ENCODE measurements at regions not wholly inside any gene's neighbourhood (a gene's known extent, or its start where the extent isn't known, plus 50 kb on each side); places are given as distances from the start of the nearest gene placed in this dataset.

DNA sequence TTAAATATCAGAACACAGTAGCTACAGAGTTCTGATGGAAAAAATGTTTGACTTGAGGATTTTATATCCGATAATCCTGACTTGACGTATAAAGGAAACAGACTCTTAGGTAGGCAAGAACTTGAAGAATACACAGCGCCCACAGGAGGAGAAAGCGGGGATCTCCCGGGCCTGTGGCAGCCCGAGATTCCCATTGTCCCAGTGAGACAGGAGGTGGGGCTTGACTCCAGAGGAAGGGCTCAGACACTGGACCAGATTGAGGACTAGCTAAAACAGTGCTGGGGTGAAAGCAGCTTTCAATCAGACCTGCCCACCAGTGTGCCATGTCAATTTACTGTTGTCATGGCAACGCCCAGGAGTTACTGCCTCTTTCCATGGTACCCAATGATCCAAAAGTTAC lies 51.1 kb upstream of the C14orf180 start:
- TF ChIP-seq, protein P1, sequence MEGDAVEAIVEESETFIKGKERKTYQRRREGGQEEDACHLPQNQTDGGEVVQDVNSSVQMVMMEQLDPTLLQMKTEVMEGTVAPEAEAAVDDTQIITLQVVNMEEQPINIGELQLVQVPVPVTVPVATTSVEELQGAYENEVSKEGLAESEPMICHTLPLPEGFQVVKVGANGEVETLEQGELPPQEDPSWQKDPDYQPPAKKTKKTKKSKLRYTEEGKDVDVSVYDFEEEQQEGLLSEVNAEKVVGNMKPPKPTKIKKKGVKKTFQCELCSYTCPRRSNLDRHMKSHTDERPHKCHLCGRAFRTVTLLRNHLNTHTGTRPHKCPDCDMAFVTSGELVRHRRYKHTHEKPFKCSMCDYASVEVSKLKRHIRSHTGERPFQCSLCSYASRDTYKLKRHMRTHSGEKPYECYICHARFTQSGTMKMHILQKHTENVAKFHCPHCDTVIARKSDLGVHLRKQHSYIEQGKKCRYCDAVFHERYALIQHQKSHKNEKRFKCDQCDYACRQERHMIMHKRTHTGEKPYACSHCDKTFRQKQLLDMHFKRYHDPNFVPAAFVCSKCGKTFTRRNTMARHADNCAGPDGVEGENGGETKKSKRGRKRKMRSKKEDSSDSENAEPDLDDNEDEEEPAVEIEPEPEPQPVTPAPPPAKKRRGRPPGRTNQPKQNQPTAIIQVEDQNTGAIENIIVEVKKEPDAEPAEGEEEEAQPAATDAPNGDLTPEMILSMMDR (IDR thresholded peaks at IDR 0.05) = no peak

More for the DNA sequence above, 51.1 kb upstream of the C14orf180 start:
- H3K4me3 ChIP-seq = no peak overlapping the region
- no peaks in the 10 kb centered on the region for H3K36me3 ChIP-seq
- DNase-seq = no peak
- no peaks in the 10 kb centered on the region for H3K27me3 ChIP-seq
- H3K9me3 ChIP-seq = no peaks in the 10 kb centered on the region
- H3K9ac ChIP-seq (ENCODE audit: low read depth in 2 of 2, low read length in 2 of 2) = no peak overlapping the region
- intact Hi-C loops (cut with DNase I) = no loop called here
- H3K4me1 ChIP-seq = no peaks in the 10 kb centered on the region
- H3K27ac ChIP-seq = no peak overlapping the region
